Esophagus squamous epithelium (tissue), 4 donors: ENCODE measurements at regions not wholly inside any gene's neighbourhood (a gene's known extent, or its start where the extent isn't known, plus 50 kb on each side); places are given as distances from the start of the nearest gene placed in this dataset.

ENCODE experiments used
- CTCF ChIP-seq, 6 experiments: fragments of 450-650 bp in 4 of 6; fragments of 200-600 bp in 2 of 6; sonication (generic) in 2 of 6; IDR thresholded peaks; one replicate each; pipeline ENCODE4 v1.5.1; 2016 to 2019; ENCODE audit warnings: antibody characterized with exemption in 6 of 6, mild to moderate bottlenecking in 4 of 6, moderate library complexity in 4 of 6
- POLR2A ChIP-seq, 4 donors: fragments of 450-650 bp; IDR thresholded peaks; one replicate each; pipeline ENCODE4 v1.6.1; 2017; ENCODE audit warnings: antibody characterized with exemption in 4 of 4, mild to moderate bottlenecking in 4 of 4, moderate library complexity in 3 of 4

- no peak for TF ChIP-seq CTCF (IDR thresholded peaks at IDR 0.05)
- TF ChIP-seq POLR2A (IDR thresholded peaks at IDR 0.05), result no peak
Observed at GRCh38 chr4:175560604-175561003, 251.5 kb downstream of the GPM6A start.
